Activated T-cell treated with anti-CD3 and anti-CD28 coated beads for 48 hours (primary cell): ENCODE measurements at regions not wholly inside any gene's neighbourhood (a gene's known extent, or its start where the extent isn't known, plus 50 kb on each side); places are given as distances from the start of the nearest gene placed in this dataset.
"Not testable (repeated sequence)": the region's sequence is repeated elsewhere in the genome, so short reads cannot be mapped to it uniquely, and the experiment has no call there.

ENCODE experiments used
- DNase-seq: peaks from one replicate; pipeline ENCODE4 v3.0.0-alpha.2; 2020; ENCODE audit warnings: low read depth

DNA sequence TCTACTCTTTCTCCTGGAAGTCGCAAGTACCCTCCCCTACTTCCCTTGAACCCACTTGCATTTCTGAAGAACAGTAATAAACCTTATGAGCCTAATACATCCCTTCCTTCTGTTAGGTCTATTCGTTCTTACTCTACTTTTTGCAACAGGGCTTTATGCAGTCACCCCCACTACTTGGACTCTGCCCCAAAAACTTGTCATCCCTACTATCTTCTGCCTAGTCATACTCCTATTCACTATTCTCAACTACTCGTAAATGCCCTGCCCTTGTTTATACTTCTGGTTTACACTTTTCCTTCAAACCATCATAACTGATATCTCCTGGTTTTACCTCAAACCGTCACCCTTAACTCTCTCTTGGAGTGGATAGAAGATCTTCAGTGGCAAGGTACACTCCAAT lies 55.2 kb upstream of the SLIT2 start:
- no peak for DNase-seq

DNA sequence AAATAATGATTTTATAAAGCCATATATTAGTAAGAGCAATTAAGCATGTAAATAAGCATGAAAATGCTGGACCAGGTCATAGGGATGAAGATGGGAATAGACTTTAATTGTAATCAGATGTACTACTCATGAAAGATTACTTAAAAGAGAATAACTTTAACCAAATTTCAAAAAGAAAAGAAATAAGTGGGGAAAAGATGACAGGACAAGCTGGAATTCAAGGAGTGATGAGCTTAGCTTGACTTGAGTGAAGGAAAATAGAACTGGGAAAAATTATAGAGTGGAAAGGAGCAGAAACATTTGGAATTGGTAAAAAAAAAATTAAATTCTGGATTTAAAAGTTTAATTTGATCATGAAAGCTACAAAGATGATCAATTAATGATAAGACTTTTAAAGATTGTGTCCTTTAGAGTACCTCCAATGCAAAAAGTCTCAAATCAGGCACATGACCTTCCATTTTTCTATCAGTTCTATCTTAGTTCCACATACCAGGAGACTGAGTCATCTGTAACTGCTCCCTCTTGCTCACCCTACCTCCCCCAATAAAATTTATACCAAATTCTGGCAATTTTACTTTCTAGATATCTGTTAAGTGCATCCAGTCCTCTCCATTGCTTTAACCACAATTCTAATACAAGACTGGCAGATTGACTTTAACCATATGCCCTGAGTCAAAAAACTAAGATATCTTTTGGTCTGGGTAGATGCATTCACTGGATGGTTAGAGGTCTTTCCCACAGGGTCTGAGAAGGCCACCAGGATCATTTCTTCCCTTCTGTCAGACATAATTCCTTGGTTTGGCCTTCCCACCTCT lies 56.4 kb upstream of the SLIT2 start:
- no peak for DNase-seq

DNA sequence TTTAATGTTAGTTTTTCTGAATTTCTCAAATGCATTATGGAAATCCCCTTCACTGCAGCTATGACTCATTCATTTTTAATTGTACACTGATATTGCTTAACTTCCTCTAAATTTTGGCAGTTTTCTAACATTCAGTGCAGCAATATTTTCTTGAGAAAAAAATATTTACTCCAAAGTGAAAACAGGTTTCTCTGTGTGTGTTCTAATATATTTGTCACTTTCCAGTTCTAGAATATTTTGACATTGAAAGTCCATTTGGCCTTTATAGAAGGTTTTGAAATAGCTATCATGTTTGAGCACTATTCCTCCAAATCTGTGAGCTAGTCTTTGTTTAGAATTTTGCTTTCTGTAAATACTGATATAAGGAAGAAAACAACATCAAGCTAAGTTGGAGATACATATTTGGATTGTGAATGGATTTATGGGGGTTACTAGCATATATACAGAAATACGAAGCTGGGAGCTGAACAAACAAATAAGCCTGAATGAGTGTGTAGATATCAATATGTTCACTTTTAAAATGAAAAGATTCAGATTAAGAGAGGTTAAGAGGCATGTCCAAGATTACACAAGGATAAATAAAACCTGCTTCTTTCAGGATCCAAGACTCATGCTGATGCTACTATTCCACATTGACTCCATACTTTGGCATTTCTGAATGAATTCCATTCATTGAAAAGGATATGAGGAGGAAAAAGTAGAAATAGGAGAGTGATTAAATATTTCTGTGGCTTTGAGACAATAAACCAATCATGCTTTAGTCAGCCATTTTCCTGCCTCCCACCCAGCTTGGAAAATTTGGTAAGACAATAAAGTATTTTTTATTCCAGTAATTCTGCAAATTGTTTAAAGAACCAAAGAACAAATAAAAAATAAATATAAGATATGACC lies 57.3 kb upstream of the SLIT2 start:
- DNase-seq = no peak

DNA sequence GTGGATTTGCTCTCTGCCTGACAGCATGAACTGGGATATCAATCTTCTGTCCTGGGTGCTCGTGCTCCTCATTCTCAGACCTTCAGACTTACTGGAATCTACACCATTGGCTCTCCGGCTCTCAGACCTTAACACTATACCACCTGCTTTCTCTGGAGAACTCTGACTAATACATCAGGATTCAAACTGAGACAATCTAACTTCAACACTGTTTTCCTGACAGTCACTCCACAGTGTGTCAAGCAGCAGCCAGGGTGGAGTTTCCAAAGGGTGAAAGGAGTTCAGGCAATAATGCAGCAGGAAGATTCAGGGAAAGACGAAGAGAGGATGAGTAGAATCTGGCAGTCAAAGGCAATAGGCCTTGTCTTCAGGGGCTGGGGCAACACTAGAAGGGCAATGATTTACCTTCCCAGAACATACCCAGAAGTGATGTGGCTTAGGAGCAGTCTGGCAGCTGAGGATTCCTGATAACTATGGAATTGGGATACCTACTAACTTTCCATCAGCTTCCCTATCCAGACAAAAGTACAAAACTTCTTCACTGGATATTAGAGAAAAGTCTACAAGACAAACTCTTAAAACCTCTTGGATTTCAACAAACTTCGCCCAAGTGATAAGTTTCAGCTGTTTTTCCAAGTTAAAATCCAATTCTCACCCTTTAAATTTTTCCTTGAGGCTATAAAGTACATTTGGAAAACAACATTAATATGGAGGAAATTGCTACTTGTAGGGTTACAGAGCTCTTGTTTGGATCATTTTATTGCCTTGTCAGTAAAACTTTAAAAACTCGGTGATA lies 58.4 kb upstream of the SLIT2 start:
- DNase-seq = no peak

DNA sequence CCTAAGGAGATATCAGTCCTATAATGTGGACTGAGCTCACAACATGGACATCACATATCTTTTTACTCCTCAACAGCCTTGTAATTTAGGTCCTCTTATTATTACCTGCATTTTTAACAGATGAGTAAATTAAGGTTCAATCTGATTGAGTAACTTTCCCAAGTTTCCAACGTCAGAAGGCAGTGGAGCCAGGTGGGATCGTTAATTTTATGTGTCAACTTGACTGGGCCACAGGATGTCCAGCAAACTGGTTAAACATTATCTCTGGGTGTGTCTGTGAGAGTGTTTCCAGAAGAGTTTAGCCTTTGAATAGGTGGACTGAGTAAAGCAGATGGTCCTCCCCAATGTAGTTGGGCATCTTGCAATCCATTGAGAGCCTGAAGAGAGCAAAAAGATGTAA lies 59.0 kb upstream of the SLIT2 start:
- no peak for DNase-seq

DNA sequence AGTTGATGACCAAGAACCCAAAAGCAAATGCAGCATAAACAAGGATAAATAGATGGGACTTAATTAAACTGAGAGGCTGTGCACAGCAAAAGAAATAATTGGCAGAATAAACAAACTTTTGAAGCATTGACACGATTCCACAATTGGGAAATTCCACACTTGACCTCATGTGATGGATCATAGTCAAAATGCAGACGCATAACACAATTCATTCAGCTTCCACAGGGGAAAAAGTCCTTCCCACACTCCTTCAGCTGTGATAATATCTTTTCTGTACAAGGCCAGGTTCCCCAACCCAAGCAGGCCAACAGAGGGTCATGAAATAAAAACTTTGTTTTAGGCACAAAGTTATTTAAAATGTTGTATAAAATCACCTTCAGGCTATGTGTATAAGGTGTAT lies 66.6 kb upstream of the SLIT2 start:
- DNase-seq = no peak

DNA sequence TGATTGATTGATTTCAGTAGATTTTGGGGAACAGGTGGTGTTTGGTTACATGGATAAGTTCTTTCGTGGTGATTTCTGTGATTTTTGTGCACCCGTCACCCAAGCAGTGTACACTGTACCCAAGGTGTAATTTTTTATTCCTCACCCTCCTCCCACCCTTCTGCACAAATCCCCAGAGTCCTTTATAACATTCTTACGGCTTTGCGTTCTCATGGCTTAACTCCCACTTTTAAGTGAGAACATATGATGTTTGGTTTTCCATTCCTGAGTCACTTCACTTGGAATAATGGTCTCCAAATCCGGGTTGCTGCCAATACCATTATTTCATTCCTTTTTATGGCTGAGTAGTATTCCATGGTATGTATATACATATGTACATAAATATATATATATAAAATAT lies 68.6 kb upstream of the SLIT2 start:
- not testable (repeated sequence) for DNase-seq

DNA sequence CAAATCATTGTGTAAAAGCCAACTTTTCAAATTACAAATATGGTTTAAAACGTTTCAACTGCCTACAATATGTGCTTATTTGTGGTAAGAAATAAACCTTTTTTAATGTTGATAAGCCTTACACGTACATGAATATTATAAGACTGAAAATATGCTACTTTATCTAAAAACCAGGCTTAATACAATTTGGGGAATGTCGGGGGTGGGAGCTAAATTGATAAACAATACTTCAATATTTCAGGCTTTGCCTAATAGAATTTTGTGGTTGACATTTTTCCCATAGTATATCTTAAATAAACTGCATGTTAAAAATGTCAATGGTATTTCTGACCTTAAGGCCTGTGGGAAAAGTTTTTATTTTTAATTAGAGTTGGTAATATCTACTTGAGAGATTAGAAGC lies 69.8 kb upstream of the SLIT2 start:
- no peak for DNase-seq

DNA sequence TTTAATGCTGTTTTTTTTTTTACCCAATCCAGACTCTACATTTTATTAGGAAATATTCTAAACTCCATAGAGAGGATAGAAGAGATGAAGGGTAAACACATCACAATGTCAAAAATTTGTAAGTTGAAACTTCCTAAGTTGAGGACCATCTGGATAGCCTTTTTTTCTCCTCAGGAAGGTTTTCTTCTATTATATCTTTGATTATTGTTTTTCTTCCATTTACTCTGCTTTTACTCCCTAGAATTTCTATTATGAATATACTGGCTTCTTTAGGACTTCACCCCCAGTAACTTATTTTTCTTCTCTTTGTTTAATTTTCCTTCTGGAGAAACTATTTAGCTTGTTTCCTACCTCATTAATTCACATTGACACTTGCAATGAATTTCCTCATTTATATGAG lies 71.2 kb upstream of the SLIT2 start:
- DNase-seq = no peak

DNA sequence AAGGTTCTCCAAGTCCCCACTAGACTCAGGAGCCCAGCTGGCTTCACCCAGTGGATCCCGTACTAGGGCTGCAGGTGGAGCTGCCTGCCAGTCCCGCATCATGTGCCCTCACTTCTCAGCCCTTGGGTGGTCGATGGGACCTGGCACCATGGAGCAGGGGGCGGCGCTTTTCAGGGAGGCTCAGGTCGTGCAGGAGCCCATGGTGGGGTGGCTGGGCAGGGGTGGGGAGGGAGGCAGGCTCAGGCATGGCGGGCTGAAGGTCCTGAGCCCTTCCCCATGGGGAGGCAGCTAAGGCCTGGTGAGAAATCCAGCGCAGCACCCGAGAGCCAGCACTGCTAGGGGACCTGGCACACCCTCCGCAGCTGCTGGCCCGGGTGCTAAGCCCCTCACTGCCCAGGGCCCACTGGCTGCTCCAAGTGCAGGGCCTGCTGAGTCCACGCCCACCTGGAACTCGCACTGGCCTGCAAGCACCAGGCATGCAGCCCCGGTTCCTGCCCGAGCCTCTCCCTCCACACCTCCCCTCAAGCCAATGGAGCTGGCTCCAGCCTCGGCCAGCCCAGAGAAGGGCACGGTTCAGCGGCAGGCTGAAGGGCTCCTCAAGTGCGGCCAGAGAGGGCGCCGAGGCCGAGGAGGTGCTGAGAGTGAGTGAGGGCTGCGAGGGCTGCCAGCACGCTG lies 72.7 kb upstream of the SLIT2 start:
- DNase-seq = no peak

DNA sequence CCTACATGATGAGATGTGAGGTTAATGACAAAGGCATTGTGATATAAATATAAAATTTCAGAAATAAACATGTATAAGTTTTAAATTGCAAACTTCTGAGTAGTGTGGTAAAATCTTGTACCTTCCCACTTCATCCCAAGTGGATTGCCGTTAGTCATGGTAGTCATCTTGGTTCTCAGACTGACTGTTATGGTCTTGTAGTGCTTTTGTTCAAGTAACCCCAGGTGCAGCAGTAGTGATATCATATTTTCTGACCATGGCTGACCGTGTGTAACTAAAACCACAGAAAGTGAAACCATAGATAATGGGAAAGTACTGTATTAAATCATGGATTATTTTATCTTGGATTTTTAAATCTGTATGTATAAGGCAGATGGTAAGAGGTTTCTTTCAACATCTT lies 74.8 kb upstream of the SLIT2 start:
- DNase-seq = no peak

DNA sequence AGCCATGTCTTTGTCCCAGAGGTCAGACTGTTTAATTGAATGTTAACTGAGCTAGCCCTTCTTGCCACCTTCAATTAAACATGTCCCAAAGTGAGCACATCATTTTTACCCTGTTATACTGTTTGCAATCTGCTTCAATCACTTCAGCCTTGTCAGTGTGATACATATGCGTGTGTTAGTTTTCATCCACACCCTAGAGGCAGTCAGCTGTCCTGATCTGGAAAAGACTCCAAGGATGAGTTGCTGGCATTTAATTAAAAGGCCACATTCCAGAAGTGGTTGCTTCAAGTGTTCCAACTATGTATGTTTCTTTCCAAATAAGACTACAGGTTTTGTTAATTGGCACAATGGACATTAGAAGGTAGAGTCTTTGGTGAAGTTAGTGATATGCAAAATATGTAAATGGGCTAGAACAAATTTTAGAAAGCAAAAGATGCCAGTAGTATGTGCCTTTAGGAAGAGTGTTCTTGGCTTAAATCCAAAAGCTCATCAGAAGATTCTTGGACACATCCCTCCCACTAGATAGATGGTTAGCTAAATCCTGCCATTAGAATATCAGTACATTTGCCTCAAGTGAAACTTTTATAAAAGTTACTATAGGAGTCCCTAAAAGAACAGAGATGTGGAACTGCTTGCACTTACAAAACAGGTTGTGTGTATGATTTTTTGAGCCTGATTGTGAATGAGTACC lies 79.5 kb upstream of the SLIT2 start:
- no peak for DNase-seq

DNA sequence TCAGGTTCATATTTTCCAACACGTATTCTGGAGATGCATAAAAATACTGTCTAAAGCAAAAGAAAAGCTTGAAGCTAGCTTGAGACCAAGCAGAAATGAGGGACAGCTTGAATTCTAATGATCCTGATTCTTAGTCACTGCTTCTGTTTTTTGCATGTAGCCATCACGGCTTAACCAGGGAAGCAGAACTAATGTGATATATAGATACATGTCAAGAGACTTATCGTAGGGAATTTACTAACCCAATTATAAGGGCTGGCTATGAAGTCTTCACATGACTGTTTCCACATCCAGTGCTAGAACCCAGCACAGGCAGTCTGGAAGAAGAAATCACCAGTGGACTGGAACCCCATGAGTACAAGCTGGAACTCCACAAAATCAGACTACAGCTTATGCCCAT lies 85.2 kb upstream of the SLIT2 start:
- no peak for DNase-seq

DNA sequence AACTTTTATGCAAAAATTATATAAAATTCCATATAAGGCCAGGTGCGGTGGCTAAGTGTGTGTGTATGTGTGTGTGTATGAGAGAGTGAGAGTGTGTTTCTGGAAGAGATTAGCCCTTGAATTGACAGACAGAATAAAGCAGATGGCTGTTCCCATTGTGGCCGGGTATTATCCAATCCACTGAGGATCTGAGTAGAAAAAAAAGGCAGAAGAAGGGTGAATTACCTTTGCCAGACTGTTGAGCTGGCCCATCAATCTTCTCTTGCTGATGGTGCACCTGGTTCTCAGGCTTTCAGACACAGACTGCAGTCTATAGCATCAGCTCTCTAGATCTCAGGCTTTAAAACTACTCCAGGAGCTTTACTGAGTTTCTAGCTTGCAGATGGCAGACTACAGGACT lies 92.2 kb upstream of the SLIT2 start:
- no peak for DNase-seq

DNA sequence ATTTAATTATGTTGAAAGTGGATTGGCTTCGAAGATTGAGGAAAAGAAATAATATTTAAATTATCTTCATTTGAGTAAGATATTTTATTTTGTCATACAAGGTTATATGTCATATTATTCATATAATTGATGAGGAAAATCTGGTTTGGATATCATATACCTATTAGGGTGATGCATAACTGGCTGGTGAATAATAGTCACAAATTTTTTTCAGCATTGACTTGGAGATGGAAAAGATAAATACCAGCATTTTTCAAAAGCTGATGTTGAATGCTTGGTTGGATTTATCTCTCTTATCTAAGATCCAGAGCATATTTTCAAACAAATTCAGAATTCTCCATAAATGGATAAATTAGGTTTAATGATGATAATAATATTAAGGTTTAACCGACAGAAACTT lies 93.5 kb upstream of the SLIT2 start:
- no peak for DNase-seq

DNA sequence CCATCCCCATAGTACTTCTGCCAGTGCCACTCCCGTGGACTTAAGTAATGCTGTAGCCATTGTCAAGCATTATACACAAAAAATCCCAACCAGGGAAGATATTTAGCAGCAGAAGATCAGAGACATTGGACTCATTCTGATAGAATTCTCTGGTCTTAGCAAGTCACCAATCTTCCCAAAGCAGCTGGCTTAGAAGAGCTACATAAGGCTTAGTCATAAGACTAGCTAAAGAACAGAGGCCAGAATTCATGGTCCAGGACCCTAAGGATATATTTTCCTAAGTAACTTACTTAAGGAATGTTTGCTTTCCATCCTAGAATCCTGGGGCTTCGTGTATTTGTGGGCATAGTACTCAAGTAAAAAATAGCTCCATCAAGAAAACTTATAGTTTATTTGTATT lies 100.3 kb upstream of the SLIT2 start:
- DNase-seq = no peak

DNA sequence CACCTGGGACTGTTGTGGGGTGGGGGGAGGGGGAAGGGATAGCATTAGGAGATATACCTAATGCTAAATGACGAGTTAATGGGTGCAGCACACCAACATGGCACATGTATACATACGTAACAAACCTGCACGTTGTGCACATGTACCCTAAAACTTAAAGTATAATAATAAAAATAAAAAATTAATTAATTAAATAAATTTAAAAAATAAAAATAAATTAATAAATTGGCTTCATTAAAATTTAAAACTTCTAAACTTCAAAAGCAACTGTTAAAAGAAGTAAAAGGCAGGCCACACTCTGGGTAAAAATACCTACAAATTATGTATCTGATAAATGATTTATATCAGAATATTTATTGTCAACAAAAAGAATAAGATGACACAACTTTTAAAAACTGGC lies 102.6 kb upstream of the SLIT2 start:
- DNase-seq = not testable (repeated sequence)

DNA sequence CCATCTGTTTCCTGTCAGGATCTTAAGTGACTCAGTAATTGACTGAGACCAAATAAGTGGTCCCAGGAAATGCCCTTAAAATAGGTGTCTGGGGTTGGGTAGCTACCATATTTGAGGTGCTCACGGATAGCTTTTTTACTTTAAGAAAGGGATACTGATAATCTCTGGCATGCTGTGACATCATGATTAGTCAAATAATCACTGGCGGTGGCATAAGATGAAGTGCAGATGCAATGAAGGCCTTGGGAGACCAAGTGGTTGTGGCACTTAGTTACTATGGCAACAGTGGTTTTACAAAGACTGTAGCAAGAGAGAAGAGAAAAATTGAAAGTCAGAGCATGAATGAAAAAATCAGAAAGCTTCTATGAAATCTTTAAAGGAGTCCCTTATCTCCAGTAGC lies 114.5 kb upstream of the SLIT2 start:
- DNase-seq = no peak

DNA sequence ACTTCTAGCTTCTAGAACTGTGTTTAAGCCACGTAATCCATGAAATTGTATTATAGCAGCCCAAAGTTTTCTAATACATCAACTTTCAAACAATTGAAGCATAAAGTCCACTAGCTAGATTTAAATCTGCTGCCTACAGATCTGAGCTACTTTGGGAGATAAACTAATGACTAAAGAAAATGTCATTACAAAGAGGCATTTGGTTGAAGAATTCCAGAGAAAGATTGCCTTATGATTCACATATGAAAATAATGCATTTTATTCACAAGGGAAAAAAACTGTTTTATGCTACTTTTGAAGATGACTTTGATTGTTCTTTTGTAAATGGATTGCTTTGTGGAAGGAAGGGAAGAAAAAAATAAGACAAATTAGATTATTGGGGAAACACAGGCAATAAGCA lies 124.1 kb upstream of the SLIT2 start:
- DNase-seq = no peak

DNA sequence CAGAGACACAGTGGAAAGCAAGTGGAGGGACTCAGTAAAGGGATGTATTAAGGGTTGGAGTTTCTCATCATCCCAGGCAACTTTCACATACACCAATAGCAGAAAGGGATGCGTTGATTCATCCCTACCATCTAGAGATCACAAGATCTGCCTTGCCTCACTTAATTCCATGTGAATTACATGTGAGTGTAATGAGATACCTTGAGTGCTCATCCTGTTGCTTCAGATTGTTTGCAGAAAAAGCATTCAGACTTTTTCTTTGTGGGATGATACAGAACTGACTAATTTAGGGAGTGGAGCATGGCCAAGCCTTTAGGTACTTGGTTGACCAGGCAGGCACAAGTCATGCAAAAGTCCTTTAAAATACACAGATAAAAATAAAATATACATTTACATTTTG lies 124.8 kb upstream of the SLIT2 start:
- DNase-seq = no peak

DNA sequence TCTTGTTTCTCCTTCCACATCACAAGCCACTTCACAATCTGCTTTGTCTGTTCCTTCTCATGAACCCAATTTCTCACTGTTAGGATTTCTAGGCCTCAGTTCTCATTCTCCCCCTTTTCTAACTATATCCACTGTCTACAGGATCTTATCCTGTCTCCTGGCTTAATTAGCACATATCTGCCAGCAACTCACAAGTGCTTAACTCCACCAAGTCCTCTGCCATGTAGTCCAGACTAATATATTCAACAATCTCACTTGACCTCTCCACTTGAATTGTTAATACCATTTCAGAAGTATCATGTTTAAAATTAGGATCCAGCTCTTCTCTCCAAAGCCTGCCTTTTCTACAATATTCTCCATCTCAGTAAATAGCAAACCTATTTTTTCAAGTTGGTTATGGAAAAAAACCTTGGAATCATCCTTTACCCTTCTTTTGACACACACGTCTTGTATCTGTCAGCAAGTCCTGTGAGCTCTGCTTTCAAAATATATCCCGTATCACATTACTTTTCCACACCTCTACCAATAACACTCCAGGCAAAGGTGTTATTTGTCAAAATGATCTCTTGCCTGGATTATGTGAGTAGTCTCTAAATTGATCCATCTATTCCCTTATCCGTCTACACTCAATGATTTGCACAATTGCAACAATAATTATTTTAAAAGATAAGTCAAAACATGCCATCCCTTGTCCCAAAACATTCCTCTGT lies 127.2 kb upstream of the SLIT2 start:
- DNase-seq = no peak
